SK-N-SH (cell line): ENCODE measurements at regions not wholly inside any gene's neighbourhood (a gene's known extent, or its start where the extent isn't known, plus 50 kb on each side); places are given as distances from the start of the nearest gene placed in this dataset.

Experiments
- CTCF ChIA-PET: fragments of 300-600, 350-600 bp; formaldehyde crosslinking; extraction: SDS; loops from one replicate; lab custom pipeline; 2021; lab: Yijun Ruan, JAX
- POLR2A ChIA-PET: fragments of 350-600 bp; sonication (Branson Sonifier 250); formaldehyde crosslinking; extraction: SDS; loops from one replicate; lab custom pipeline; 2020; ENCODE audit warnings: antibody characterized with exemption, inconsistent platforms; lab: Yijun Ruan, JAX
- DNase-seq: peaks from one replicate; pipeline ENCODE4 v3.0.0; 2012
- H2AFZ ChIP-seq: fragments of 200-600 bp; sonication (generic); 2 replicates; pipeline ENCODE4 v1.8.1; 2016; ENCODE audit warnings: antibody characterized with exemption, mild to moderate bottlenecking, low read depth
- H3F3A ChIP-seq: fragments of 200-600 bp; sonication (generic); replicated peaks from 2 replicates; pipeline ENCODE3; 2016; ENCODE audit warnings: antibody characterized with exemption, mild to moderate bottlenecking; ENCODE audit not compliant: insufficient read depth
- H3K27ac ChIP-seq, 2 experiments: fragments of 200-500 bp in 1 of 2; fragments of 200-600 bp in 1 of 2; sonication (Bioruptor generic) in 1 of 2; sonication (generic), shearing (Covaris generic) in 1 of 2; 2 replicates each; pipeline versions ENCODE4 v1.5.1 to v1.6.1; 2014 to 2016; ENCODE audit warnings: low read depth in 2 of 2, inconsistent platforms in 1 of 2, low read length in 1 of 2, mild to moderate bottlenecking in 1 of 2, mixed read lengths in 1 of 2
- H3K27me3 ChIP-seq: fragments of 200-600 bp; sonication (generic), shearing (Covaris generic); 2 replicates; pipeline ENCODE4 v1.6.1; 2016; ENCODE audit warnings: mixed run types; ENCODE audit not compliant: insufficient read depth
- H3K36me3 ChIP-seq, 2 experiments: fragments of 200-500 bp in 1 of 2; fragments of 200-600 bp in 1 of 2; sonication (Bioruptor generic) in 1 of 2; sonication (generic) in 1 of 2; replicated peaks in 1 of 2; 2 replicates each; pipeline versions ENCODE3 to v1.5.1; 2014 to 2016; ENCODE audit warnings: low read length in 1 of 2, mild to moderate bottlenecking in 1 of 2; ENCODE audit not compliant: insufficient read depth in 2 of 2, control insufficient read depth in 1 of 2
- H3K4me1 ChIP-seq, 2 experiments: fragments of 200-500 bp in 1 of 2; fragments of 200-600 bp in 1 of 2; sonication (Bioruptor generic) in 1 of 2; sonication (generic), shearing (Covaris generic) in 1 of 2; 2 replicates each; pipeline versions ENCODE4 v1.5.1 to v1.6.1; 2014 to 2016; ENCODE audit warnings: low read depth in 1 of 2, low read length in 1 of 2, mixed run types in 1 of 2; ENCODE audit not compliant: insufficient read depth in 2 of 2, control insufficient read depth in 1 of 2
- H3K4me2 ChIP-seq: fragments of 200-600 bp; sonication (generic), shearing (Covaris generic); 2 replicates; pipeline ENCODE4 v1.6.1; 2017; ENCODE audit warnings: mixed run types
- H3K4me3 ChIP-seq, 2 experiments: fragments of 200-500 bp in 1 of 2; fragments of 200-600 bp in 1 of 2; sonication (Bioruptor generic) in 1 of 2; sonication (generic), shearing (Covaris generic) in 1 of 2; 2 replicates each; pipeline versions ENCODE4 v1.5.1 to v1.8.1; 2014 to 2016; ENCODE audit warnings: low read depth in 2 of 2, inconsistent platforms in 1 of 2, low read length in 1 of 2, mild to moderate bottlenecking in 1 of 2, mixed read lengths in 1 of 2, moderate library complexity in 1 of 2
- H3K79me2 ChIP-seq: fragments of 200-600 bp; sonication (generic); 2 replicates; pipeline ENCODE4 v1.8.1; 2017; ENCODE audit warnings: mild to moderate bottlenecking; ENCODE audit not compliant: insufficient read depth
- H3K9ac ChIP-seq: fragments of 200-600 bp; sonication (generic); 2 replicates; pipeline ENCODE4 v1.6.1; 2017; ENCODE audit warnings: mixed run types
- H3K9me2 ChIP-seq: fragments of 200-600 bp; sonication (generic); 2 replicates; pipeline ENCODE4 v1.6.1; 2017; ENCODE audit warnings: mixed run types
- H3K9me3 ChIP-seq: fragments of 200-600 bp; sonication (generic); 2 replicates; pipeline ENCODE4 v1.6.1; 2017; ENCODE audit warnings: mixed run types, mild to moderate bottlenecking, moderate library complexity
- H4K20me1 ChIP-seq: fragments of 200-600 bp; sonication (generic); 2 replicates; pipeline ENCODE4 v1.6.1; 2017; ENCODE audit warnings: mild to moderate bottlenecking, mixed run types; ENCODE audit not compliant: insufficient read depth
- CHD2 ChIP-seq: fragments of 150-350 bp; IDR thresholded peaks from 2 replicates; pipeline ENCODE4 v1.6.1; 2018; ENCODE audit warnings: low read length; ENCODE audit not compliant: partially characterized antibody
- ELF1 ChIP-seq: IDR thresholded peaks from 2 replicates; pipeline ENCODE4 v1.4.0; 2012
- FOXJ3 ChIP-seq: sonication (generic); formaldehyde crosslinking; IDR thresholded peaks from 2 replicates; pipeline ENCODE4 v1.5.1; 2020; ENCODE audit warnings: mild to moderate bottlenecking, missing genetic modification reagents
- GABPA ChIP-seq: IDR thresholded peaks from 2 replicates; pipeline ENCODE4 v1.4.0; 2012; ENCODE audit warnings: low read depth, mild to moderate bottlenecking
- IRF3 ChIP-seq: fragments of 150-350 bp; IDR thresholded peaks from 2 replicates; pipeline ENCODE4 v1.6.1; 2016; ENCODE audit warnings: mild to moderate bottlenecking, low read depth, low read length
- JUND ChIP-seq: IDR thresholded peaks from 2 replicates; pipeline ENCODE4 v1.4.0; 2012
- NFIC ChIP-seq: IDR thresholded peaks from 2 replicates; pipeline ENCODE4 v1.4.0; 2012; ENCODE audit warnings: borderline replicate concordance
- NRF1 ChIP-seq: IDR thresholded peaks from 2 replicates; pipeline ENCODE4 v1.6.1; 2012; ENCODE audit warnings: low read depth, mild to moderate bottlenecking, low read length
- SMC3 ChIP-seq: IDR thresholded peaks from 2 replicates; pipeline ENCODE4 v1.6.1; 2012; ENCODE audit warnings: low read depth, low read length, improper control_type of control experiment
- TAF1 ChIP-seq: IDR thresholded peaks from 2 replicates; pipeline ENCODE4 v1.6.1; 2012; ENCODE audit warnings: low read depth, mild to moderate bottlenecking, low read length, moderate library complexity, borderline replicate concordance
- TCF12 ChIP-seq: IDR thresholded peaks from 2 replicates; pipeline ENCODE4 v1.4.0; 2012
- YY1 ChIP-seq: IDR thresholded peaks from 2 replicates; pipeline ENCODE4 v1.4.0; 2012; ENCODE audit warnings: low read depth, mild to moderate bottlenecking
- ZBTB33 ChIP-seq: IDR thresholded peaks from 2 replicates; pipeline ENCODE4 v1.4.0; 2012; ENCODE audit warnings: low read depth, borderline replicate concordance
- WGBS: methylation state at CpG from one replicate; pipeline ENCODE4 v1.1.6; 2017; ENCODE audit warnings: low lambda C conversion rate; 5-methylcytosine and 5-hydroxymethylcytosine counted together
- TF ChIP-seq, protein P1 (sequence below): fragments of 200-600 bp; sonication (generic); IDR thresholded peaks from 2 replicates; pipeline ENCODE4 v1.6.1; 2017; ENCODE audit warnings: antibody characterized with exemption, mild to moderate bottlenecking, moderate library complexity
- TF ChIP-seq, protein P2 (sequence below): IDR thresholded peaks from 2 replicates; pipeline ENCODE4 v1.4.0; 2012; ENCODE audit warnings: low read depth, borderline replicate concordance

DNA sequence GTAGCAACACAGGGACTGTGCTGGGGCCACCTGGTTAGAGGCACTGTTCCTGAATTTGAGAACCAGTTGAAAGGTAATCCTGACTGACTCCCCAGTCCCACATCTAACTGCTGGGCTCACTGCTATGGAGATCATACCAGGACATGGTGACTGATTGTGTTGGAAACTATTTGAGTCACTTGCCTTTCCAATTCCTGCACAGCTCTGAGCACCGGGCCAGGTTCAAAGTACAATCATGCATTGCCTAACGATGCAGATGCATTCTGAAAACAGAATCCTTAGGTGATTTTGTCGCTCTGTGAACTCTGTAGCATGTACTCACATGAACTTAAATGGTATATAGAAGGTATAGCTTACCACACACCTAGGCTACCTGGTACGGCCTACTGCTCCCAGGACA, 215.3 kb downstream of the BMP7 start:
- no peaks in the 10 kb centered on the region for H3K9me2 ChIP-seq
- H3F3A ChIP-seq: no peaks in the 10 kb centered on the region
- ChIA-PET CTCF (interaction anchor here (1.2 to 2.0 kb wide), 2 partner anchors 10 to 501 kb away, joined by 7 to 9 read pairs; no protein-coding TSS in a partner anchor), POLR2A (no interaction called here)
- no peak for DNase-seq
- H3K36me3 ChIP-seq: no peaks in the 10 kb centered on the region
- H3K4me1 ChIP-seq: no peaks in the 10 kb centered on the region; a peak in 1 of 4 replicates
- H3K4me2 ChIP-seq: no peak overlapping the region
- 18% methylated on average over 2 of the region's 4 CpGs for WGBS
- no peak overlapping the region for H2AFZ ChIP-seq
- H4K20me1 ChIP-seq: no peaks in the 10 kb centered on the region
- H3K27me3 ChIP-seq: peaks cover 6% of the 10 kb centered on the region; the same call in 1 of the 2 replicates
- no peaks in the 10 kb centered on the region for H3K9me3 ChIP-seq
- H3K79me2 ChIP-seq: no peaks in the 10 kb centered on the region
- H3K27ac ChIP-seq: no peak overlapping the region
- H3K9ac ChIP-seq: no peak overlapping the region
- TF ChIP-seq CHD2: no peak
- no peak for TF ChIP-seq ELF1
- TF ChIP-seq FOXJ3 (CRISPR knock-in tag): no peak
- TF ChIP-seq TCF12: no peak
- TF ChIP-seq, protein P1, sequence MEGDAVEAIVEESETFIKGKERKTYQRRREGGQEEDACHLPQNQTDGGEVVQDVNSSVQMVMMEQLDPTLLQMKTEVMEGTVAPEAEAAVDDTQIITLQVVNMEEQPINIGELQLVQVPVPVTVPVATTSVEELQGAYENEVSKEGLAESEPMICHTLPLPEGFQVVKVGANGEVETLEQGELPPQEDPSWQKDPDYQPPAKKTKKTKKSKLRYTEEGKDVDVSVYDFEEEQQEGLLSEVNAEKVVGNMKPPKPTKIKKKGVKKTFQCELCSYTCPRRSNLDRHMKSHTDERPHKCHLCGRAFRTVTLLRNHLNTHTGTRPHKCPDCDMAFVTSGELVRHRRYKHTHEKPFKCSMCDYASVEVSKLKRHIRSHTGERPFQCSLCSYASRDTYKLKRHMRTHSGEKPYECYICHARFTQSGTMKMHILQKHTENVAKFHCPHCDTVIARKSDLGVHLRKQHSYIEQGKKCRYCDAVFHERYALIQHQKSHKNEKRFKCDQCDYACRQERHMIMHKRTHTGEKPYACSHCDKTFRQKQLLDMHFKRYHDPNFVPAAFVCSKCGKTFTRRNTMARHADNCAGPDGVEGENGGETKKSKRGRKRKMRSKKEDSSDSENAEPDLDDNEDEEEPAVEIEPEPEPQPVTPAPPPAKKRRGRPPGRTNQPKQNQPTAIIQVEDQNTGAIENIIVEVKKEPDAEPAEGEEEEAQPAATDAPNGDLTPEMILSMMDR: no peak
- TF ChIP-seq ZBTB33: no peak
- no peak for TF ChIP-seq YY1
- no peak for TF ChIP-seq IRF3
- TF ChIP-seq SMC3: no peak
- no peak for TF ChIP-seq JUND
- TF ChIP-seq, protein P2, sequence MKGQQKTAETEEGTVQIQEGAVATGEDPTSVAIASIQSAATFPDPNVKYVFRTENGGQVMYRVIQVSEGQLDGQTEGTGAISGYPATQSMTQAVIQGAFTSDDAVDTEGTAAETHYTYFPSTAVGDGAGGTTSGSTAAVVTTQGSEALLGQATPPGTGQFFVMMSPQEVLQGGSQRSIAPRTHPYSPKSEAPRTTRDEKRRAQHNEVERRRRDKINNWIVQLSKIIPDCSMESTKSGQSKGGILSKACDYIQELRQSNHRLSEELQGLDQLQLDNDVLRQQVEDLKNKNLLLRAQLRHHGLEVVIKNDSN: no peak
- TF ChIP-seq GABPA: no peak
- TF ChIP-seq, all 33 proteins: peak for 0
- no peak overlapping the region for H3K4me3 ChIP-seq

DNA sequence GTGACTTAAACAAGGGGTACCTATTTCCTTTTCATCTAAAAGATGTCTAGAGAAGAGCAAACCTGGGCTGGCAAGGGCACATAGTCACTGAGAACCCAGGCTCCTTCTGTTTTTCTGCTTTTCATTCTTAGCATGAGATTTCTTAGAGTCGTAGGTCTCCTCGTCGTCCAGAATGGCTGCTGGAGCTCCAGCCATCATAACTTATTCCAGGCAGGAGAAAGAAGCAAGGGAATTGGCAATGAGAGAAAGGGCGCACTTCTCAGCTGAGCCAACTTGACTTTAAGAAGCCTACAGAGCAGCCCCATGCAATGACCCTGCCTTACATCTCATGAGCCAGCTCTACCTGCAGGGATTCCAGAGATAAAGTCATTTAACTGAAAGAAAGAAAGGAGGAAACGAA, 213.4 kb downstream of the BMP7 start:
- CTCF ChIA-PET: interaction anchor here (1.1 kb wide), 2 partner anchors 502 to 503 kb away, joined by 3 read pairs; no protein-coding TSS in a partner anchor
- H3K9me3 ChIP-seq: no peaks in the 10 kb centered on the region
- H3K79me2 ChIP-seq: no peaks in the 10 kb centered on the region
- H3K4me1 ChIP-seq: no peaks in the 10 kb centered on the region; a peak in 1 of 4 replicates
- POLR2A ChIA-PET: no interaction called here
- no peaks in the 10 kb centered on the region for H4K20me1 ChIP-seq
- no peak overlapping the region for H3K4me2 ChIP-seq
- WGBS: 19% methylated on average over 5 of the region's 5 CpGs
- no peaks in the 10 kb centered on the region for H3K36me3 ChIP-seq
- no peak overlapping the region for H3K4me3 ChIP-seq
- no peak overlapping the region for H2AFZ ChIP-seq
- no peaks in the 10 kb centered on the region for H3F3A ChIP-seq
- TF ChIP-seq NRF1 (no peak), GABPA (no peak), TAF1 (no peak), ZBTB33 (no peak), NFIC (no peak)
- TF ChIP-seq, protein P2: no peak
- no peak overlapping the region for H3K27ac ChIP-seq
- H3K27me3 ChIP-seq: peaks cover 6% of the 10 kb centered on the region; the same call in 1 of the 2 replicates
- H3K9me2 ChIP-seq: no peaks in the 10 kb centered on the region
- no peak overlapping the region for H3K9ac ChIP-seq
- DNase-seq: no peak
